ENCODE measurements at regions not wholly inside any gene's neighbourhood (a gene's known extent, or its start where the extent isn't known, plus 50 kb on each side); places are given as distances from the start of the nearest gene placed in this dataset.

GRCh38 chr2:134770702-134771101 lies 51.9 kb upstream of the TMEM163 start:
- no peak for DNase-seq

DNA sequence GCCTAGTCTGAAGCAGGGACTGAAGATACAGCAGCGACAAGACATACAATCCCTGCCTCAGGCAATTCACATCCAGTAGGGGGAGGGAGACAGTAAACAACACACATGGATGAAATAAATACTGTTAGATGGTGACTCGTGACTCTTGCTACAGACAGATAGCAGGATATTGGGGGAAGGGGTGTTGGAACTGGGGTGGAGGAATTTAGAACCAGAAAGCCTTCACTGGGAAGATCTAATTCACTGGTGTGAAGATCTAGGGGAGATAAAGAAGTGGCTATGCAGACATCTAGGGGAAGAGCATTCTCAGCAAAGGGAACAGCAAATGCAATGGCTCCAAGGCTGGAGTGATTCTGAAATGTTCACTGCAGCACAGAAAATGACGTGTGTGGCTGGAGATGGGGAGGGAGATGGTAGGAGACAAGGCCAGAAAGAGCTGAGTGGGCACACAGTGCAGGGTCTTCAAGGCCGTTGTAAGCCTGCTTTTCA lies 52.6 kb upstream of the TMEM163 start:
- no peak for DNase-seq

DNA sequence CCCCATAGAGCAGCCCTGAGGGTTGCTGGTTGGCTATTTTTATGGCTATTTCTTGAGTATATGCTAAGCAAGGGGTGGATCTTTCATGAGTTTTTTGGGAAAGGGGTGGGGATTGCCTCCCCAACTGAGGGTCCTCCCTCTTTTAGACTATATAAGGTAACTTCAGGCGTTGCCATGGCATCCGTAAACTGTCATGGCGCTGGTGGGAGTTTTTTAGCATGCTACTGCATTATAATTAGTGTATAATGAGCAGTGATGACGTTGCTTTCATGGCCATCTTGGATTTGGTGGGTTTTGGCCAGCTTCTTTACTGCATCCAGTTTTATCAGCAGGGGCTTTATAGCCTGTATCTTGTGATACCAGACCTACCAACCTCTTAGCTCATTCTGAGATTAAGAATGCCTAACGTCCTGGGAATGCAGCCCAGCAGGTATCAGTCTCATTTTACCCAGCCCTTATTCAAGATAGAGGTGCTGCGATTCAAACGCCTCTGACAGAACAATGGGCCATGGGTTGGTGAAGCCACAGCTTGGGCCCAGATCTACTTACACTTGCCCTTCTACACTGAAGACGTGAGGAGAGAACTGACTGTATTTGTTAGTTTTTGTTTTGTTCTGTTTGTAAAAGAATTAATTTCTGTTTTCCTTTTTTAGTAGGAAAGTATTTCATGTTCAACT lies 53.8 kb upstream of the TMEM163 start:
- no peak for DNase-seq

- DNase-seq = no peak
Measured at GRCh38 chr2:134773335-134773734, 54.5 kb upstream of the TMEM163 start.

GRCh38 chr2:134773759-134774742 lies 55.3 kb upstream of the TMEM163 start:
- no peak for DNase-seq

DNA sequence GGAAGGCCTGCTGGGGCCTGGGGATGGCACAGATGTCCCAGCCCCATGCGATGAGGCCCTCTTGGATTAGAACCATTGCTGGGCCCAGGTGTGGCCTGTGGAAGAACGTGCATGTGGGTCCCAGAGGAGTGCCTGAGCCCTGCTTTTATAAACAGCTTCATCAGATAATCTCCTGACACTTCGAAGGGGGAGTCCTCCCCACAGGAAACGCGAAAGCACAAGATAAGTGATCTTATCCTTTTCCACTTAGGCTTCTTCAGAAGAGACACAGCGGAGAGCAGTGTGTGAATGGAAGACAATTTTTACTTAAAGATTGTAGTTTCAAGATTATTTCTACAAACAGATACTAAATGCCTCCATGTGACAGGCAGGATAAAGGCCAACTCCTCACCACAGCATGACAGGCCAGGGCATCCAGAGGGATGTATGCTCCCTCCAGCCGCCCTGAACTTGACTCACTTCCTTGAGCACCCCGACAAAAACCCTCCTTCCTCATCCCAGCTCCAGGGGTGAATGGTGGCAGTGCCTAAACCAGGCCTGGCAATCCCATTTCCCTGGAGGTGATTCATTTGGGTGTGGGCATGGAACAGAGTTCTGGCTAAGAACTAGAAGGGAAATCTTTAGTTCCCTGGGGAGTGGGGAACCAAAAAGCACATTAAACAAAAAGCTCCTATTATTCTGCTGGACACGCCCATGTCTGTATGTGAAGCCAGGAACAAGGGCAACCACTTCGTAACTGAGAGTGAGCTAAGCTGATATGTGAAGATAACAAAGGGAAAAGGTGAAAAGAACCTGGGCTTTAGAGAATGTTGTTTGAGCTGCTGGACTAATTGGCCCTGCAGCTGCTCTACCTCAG lies 56.2 kb upstream of the TMEM163 start:
- no peak for DNase-seq

GRCh38 chr2:134776836-134777235 lies 58.0 kb upstream of the TMEM163 start:
- DNase-seq = no peak

- DNase-seq = no peak
Measured at GRCh38 chr2:134777593-134777992, 58.8 kb upstream of the TMEM163 start.

DNA sequence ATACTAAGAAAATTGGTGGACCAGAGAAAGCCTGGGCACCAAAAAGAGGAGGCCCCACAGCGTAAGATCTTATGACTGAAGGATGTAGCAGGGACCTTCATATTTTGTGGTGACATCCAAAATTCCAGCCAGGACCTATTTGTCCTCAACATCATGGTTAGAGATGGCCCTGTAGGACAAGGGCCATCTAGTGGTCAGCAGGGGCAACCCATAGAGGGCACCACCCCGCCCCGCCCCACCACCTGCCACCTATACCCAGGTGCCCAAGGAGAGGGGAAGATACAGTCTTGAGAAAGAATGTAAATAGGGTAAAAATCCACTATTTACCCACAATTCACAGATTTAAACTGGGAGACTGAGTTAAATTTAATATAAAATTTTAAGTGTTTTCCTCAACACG lies 59.6 kb upstream of the TMEM163 start:
- no peak for DNase-seq

GRCh38 chr2:134780972-134781371 lies 57.4 kb upstream of the ACMSD start:
- no peak for DNase-seq

GRCh38 chr2:134782107-134782506 lies 56.3 kb upstream of the ACMSD start:
- DNase-seq = no peak

- DNase-seq = peak; percentile 28
Measured at GRCh38 chr2:134782792-134783191, 55.6 kb upstream of the ACMSD start.

DNA sequence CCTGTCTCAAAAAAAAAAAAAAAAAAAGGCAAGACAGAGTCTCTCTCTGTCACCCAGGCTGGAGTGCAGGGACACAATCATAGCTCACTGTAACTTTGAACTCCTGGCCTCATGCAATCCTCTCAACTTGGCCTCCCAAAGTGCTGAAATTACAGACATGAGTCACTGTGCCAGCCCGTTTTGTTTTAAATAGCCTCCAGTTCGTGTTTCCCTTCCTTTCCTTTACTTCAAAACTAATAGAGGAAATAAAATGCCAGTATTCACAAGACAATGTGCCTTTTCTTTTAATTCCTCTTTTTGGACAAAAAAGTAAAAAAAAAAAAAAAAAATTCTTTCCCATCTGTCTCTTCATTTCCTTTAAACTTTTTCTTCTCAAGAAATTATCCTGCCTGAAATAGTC lies 54.5 kb upstream of the ACMSD start:
- no peak for DNase-seq

DNA sequence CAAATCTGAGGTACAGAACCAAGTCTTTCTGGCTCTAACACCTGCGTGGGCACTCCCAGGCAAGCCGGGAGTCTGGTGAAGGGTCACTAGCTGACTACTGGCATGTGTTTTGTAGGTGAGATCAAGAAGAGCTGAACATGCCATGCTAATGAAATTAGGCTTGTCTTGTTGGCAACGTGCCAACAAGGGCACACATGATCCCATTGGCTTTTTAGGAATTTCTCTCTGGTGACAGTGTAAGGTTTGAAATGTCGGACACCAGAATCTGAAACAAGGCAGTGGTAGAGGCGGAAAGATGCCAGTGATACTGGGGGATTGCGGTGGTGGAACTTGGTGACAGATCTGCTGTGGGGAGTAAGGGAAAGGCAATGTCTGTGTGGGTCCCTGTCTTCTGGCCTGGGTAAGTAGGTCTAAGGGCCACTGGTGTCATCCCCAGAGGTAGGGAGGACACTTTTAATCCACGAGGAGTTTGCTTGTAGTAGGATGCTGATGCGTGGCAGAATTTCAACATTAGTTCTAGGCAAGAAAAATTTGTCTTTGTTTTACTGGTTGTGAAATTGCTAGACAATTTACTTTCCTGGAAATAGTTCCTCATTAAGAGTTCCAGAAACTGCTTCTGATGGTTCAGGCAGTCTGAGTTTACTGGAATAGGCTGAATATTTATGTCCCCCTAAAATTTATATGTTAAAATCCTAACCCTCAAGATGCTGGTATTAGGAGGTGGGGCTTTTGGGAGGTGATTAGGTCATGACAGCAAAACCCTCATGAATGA lies 52.6 kb upstream of the ACMSD start:
- DNase-seq = no peak

DNA sequence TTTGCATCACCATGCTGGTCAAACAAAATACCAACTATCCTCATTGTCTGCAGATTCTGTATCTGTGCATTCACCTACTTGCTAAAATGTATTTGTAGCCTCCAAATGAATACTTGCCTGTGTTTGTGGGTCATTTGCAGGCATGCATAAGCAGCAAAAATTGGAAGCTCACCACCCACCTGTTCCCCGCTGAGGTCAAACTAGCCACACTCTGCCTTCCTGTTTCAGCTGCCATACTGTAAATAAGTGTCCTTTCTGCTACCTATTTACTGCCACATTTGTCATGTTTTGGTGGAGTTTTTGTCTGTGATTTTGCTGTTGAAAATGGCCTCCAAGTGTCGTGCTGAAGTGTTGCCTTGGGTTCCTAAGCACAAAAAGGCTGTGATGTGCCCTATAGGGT lies 50.0 kb upstream of the ACMSD start:
- no peak for DNase-seq

All from fibroblast of skin of right biceps (primary cell).